NCI-H510A treated with DMSO at 0.1 percent for 48 hours (cell line): ENCODE measurements at regions not wholly inside any gene's neighbourhood (a gene's known extent, or its start where the extent isn't known, plus 50 kb on each side); places are given as distances from the start of the nearest gene placed in this dataset.
A peak's percentile ranks its signal among the peaks of the same experiment; 100 is the strongest.

Source experiments
- DNase-seq: peaks from one replicate; lab custom pipeline; 2025; lab: John Stamatoyannopoulos, UW

DNA sequence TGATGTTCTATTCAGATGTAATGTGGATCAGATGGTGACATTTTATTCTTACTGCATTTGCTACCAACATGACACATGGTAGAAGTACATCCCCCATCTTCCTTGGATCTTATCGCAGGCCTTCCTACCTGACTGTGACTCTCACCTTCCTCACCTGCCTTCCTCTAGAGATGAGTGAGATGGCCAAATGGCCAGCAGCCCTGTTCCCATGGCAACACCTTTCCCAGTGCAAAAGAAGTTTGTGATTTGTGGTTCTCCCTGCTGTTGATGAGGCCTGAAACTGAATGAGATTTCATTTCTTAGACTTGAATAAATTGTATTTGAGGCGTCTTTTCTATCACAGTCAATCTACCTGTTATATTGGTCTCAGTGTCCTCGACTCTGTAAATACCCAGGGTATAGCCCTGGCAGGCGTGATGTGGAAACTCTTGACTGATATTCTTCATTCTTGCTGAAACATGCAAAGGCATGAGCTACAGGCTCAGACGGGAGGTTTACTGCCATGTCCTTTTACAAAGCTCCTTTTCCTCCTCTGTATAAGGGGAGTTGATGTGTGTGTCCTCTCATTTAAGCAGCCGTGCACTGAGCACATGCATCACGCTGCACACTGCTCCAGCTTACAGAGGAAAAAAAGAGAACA is 440.7 kb upstream of the AKR1E2 start:
- DNase-seq = no peak

DNA sequence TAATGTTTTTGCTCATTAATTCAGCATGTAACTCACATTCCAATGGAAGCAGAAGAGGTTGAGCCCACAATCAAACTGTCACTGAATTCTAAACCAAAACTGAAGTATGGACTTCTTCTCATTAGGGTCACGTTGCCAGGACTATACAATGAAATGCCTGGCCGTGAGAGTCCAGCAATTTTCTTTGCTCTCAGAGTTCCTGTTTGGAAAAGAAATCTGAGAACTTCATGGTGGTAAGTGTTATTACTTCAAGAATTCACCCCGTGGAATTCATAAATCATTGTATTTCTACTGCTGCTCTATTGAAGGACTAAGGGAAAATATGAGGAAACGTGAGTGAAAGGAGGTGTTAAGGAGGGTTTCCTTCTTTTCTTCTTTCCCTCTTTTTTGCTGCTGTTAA is 441.8 kb upstream of the AKR1E2 start:
- DNase-seq = no peak

- DNase-seq = no peak
Measured at GRCh38 chr10:4383651-4384098, 442.3 kb upstream of the AKR1E2 start.

DNA sequence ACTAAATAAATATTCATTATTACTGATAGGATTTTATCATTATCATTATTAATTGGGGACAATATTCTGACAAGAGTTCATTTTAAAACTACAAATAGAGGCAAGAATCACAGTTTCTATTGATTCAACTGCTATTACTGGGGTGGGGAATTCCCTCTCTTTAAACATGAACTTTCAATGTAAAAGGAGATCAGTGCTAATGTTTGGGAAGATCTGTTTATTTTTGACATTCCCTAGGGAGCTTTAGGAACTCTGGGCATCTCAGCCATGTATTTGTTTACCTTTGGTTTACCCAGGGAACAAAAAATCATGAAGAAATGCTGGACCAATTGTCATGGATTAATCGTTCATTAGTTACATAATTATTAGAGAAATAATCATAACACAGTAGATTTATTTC is 443.2 kb upstream of the AKR1E2 start:
- no peak for DNase-seq

DNA sequence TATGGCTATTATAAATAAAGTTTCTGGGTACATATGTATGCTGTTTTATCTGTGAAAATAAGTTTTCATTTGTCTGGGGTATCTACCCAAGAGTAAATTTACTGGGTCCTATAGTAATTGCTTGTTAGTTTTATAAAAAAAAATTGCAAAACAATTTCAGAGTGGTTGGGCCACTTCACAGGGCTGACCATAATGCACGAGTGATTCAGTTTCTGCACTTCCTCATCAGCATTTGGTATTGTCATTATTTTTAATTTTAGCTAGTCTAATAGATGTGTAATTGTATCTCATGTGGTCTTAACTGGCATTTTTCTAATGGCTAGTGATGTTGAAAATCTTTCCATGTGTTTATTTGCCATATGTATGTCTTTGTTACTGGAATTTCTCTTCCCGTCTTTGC is 452.4 kb upstream of the AKR1E2 start:
- no peak for DNase-seq

DNA sequence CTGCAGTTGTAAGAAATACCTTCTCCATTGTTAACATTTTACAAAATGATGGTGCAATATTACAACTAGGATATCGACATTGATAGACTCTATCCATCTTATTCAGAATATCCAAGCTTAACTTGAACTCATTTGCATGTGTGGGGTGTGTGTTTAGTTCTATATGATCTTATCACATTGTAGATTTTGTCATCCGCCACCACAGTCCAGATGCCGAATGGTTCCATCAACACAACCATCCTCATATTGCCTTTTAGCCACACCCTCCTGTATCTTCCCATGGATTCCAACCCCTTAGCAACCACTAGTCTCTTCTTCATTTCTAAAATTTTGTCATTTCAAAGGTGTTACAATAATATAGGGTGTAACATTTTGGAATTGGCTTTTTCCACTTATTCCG is 452.9 kb upstream of the AKR1E2 start:
- no peak for DNase-seq

DNA sequence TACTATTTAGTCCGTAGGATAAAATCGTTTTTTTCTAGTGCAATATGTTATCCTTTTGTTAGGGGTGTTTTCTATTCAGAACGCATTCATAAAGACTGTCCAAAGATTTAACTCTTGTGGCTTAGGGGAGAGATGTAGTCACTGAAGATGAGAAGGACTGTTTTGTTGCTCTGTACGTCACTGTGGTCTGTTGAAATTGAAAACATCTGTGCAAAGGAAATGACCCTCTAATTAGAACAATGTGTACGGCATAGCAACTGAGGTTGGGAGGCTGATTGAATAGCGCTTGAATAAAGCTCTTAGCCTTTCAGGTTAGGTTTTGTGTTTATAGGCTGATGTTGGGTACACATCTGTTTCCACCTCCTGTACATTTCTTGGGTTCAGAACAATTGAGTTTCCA is 453.4 kb upstream of the AKR1E2 start:
- DNase-seq = no peak

DNA sequence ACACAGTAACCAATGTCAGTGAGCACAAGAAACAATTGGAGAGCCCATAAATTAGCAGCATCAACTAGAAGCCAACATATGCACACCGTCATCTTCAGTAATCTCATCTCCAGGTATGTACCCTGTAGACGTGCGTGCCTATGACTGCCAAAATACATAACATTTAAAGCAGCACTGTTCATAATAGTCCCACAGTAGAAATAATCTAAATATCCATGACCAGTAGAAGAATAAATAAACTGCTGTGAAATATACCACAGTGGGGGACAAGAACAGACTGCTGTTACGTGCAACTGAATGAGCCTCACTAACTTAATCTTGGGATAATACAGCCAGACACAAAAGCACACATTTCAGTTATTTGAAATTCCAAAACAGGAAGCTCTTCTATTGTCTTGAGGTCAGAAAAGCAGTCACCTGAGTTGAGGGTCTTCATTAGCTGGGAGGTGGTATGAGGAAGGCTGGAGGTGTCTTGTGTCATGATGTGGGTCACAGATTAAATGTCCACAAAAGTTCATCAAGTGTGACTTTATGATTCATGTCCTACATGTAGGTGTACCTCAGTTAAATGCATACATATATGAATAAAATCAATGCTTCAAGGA is 454.2 kb upstream of the AKR1E2 start:
- no peak for DNase-seq

DNA sequence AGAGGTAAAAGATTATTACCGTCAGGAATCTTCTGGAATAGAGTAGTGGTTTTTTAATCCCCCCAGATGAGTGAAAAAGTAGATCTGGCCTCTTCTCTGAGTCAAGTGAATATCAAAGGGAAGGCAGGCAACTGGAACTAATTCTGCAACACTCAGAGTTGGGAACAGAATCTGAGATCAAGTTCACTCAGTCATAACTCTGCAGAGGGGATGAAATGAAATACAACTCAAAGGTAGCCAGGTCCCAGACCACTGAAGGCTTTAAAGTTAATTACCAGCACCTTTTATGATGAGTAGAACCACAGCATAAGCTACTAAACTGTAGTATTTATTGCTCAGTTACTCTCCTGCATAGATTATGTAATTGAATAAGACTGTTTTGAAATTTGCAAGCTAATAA is 455.6 kb upstream of the AKR1E2 start:
- DNase-seq = no peak

- no peak for DNase-seq
Measured at GRCh38 chr10:4361581-4361980, 464.4 kb upstream of the AKR1E2 start.

GRCh38 chr10:4359003-4359402 is 467.0 kb upstream of the AKR1E2 start:
- DNase-seq = peak; percentile 23

GRCh38 chr10:4357911-4358310 is 468.1 kb upstream of the AKR1E2 start:
- no peak for DNase-seq

DNA sequence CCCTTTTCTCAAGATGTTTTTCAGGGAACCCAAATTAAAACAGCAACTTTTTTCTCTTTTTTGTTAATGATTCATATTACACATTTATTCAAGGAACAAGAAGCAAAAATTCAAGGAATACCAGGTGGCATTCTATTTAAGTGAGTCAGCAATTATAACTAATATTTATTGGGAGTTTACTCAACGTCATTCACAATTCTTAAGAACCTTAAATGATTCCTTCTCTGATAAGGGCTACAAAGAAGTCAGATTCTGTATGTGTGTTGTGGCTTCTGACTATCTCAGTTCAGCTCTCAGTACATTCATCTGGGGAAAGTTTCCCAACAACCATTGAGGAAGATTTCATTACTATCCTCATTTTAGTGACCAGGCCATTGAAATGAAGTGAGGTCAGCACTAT is 470.7 kb upstream of the AKR1E2 start:
- DNase-seq = no peak

GRCh38 chr10:4354382-4354812 is 471.6 kb upstream of the AKR1E2 start:
- DNase-seq = no peak

DNA sequence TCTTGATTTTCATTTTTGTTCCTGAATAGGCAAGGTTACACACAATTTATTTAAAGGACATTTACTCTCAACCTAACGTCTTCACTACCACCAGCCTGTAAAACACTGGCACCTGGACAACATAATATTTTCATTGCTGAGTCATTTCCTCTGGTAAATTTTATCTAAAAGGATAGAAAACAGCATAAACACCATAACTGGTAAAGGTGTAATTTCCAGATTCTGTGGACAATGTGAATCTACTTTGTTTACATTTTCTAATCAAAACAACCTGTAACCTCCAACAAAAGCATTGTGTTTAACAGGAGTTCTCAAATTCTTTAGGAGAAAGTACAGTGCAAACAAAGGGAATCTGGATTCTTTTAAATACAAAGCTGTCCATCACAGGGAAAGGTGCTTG is 472.0 kb upstream of the AKR1E2 start:
- no peak for DNase-seq

- DNase-seq = no peak
Measured at GRCh38 chr10:4353059-4353655, 472.9 kb upstream of the AKR1E2 start.

DNA sequence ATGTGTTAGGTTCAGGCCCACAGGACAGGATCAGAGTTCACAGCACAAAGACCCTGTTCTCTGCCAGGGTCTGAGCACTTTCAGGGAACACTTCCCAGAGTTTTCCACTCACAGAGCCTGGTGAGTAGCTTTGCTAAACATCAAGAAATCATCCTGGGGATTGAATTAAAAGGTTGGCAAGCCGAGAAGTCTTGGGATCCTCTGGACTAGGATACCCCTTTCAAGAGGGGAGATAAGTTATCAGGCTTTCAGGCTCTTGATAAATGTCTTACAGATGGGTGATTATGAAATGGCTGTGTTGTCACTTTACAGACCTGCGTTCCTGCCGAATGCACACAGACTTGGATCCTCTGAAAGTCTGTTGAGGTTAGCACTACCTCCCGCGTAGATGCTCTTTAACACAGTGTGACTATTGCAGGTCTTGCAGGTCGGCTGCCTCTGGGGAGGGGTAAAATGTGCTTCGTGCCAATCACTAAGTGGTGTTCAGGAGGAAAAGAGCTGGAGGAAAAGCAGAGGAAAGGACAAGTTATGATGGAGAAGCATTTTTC is 473.5 kb upstream of the AKR1E2 start:
- no peak for DNase-seq

DNA sequence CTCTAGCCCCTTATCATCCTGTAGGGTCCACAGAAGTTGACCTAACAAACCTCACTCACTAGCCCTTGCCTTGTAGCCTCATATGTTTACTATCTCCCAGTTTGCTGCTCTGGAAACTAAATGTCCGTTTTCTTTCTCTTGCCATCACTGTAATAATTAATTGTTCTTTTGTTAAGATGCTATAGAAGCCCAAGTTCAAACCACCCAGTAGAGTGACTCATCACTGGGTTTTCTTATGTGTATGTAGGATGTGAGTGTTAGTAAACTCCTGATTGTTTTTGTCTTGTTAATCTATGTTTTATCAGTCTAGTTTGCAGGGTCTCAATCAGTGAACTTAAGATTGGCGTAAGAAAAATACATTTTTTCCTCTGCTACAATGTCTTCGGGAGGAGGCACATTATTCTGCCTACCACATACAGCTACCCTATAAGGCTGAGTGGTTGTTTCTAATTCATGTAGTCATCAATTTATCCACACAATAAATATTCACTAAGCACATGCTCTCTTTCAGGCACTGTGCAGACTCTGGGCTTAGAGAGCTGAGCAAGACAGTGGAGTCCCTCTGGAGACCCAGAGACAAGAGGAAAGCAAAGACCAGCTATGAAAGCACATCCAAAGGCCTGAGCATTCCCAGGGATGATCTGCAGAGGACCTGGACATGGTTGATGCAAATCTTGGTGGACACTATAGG is 474.1 kb upstream of the AKR1E2 start:
- DNase-seq = no peak

- DNase-seq = no peak
Measured at GRCh38 chr10:4347397-4347796, 478.6 kb upstream of the AKR1E2 start.

DNA sequence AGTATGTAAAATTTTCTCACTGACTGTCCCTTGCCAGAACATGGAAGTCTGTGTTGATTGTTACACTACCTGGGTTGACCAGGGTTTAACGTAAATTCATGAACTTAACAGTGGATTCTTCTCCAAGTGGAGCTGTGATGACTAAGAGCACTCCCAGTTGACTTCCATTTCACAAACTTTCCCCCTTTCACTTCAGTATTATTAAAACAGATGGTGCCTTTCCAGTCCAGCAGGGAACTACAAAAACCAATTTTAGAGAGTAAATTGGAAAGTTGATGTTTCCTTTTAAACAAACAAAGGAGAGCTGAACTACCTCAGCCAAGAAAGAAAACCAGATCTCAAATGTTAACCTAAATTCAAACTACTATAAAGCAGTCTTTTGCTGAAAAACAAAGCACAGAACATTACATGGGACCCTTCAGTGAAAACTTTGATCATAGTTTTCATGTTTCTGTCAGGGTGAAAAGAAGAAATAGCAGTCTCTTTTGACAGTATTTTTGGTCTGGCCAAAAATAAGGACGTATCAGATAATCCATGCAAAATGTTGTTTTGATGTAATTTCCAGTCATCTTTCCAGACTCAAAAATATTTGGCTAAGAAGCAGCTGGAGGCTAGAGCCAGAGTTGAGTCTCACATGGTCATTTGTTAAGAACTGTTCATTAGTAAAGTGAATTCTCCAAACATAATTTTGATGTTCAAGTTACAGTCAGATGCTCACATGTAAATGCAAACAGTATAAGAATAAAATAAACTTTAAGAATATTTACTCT is 479.9 kb upstream of the AKR1E2 start:
- DNase-seq = no peak

DNA sequence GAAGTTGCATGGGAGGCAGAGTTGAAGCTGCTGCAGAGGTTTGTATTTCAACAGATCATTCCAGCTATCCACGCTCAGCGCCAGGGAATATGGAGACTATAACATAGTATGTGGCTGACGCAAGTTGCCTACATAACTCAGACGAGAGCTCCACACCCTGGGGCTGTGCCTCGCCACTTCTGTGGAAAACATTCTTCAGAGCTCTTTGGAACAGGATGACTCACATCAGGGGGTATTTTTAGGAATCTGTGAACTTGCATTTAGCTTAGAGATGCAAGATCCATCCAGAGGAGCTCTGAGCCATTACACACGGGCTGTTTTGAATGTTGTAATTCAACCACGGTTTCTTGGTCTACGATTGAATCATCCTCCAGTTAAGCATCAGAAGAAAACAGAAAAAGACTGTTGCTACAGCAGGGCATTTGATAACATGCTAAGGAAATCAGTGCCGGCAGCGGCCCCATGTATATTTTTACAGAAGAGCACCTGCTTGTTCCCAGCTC is 481.5 kb upstream of the AKR1E2 start:
- DNase-seq = no peak

DNA sequence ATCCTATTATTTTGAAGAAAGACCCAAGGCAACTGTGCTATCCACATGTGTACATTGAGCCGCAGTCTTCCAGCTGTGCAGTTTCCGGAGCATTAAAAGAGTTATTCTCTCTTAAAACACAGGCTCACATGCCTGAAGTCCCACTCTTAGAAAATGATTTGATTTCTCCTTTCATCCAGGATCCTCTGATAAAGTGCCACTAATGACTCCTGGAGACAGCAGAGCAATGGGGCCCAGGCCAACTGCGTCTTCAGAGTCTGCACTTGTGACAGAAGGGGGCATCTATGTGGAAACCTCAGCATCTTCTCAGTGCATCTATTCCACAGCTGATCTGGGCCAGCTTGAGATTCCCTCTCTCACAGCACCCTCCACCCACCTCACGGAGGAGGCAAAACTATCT is 482.1 kb upstream of the AKR1E2 start:
- no peak for DNase-seq
